Loucy (cell line): ENCODE measurements at regions not wholly inside any gene's neighbourhood (a gene's known extent, or its start where the extent isn't known, plus 50 kb on each side); places are given as distances from the start of the nearest gene placed in this dataset.

Experiments
- EZH2phosphoT487 ChIP-seq: fragments of 200-600 bp; IDR thresholded peaks from 2 replicates; pipeline ENCODE4 v1.6.1; 2018; ENCODE audit warnings: antibody characterized with exemption, mild to moderate bottlenecking, moderate library complexity, borderline replicate concordance
- TF ChIP-seq, protein P1 (sequence below): fragments of 200-600 bp; sonication (generic); conservative IDR thresholded peaks from 2 replicates; pipeline ENCODE4 v1.5.1; 2014; ENCODE audit warnings: mild to moderate bottlenecking, antibody characterized with exemption, low read length

DNA sequence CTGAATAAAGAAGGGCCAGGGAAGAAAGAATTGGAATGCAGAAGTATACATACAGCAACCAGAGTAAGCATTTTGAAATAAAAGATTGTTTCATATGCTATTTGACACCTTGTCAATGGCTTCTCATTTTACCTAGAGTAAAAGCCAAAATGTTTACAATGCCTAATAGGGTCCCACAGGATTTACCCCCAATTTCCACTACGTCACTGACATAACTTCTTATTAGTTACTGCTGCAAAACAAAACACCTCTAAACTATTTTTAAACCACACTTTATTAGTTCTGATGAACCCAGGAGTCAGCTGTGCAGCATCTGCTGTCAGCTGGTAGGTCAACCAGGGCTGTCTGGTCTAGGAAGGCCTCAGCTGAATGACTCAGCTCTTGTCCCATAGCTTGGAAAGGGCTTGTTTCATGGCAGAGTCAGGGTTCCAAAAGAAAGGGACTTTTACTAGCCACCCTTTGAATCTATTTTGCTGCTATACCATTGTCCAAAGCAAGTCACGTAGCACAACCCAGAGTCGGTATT, 945.1 kb downstream of the EPHA3 start:
- TF ChIP-seq, protein P1, sequence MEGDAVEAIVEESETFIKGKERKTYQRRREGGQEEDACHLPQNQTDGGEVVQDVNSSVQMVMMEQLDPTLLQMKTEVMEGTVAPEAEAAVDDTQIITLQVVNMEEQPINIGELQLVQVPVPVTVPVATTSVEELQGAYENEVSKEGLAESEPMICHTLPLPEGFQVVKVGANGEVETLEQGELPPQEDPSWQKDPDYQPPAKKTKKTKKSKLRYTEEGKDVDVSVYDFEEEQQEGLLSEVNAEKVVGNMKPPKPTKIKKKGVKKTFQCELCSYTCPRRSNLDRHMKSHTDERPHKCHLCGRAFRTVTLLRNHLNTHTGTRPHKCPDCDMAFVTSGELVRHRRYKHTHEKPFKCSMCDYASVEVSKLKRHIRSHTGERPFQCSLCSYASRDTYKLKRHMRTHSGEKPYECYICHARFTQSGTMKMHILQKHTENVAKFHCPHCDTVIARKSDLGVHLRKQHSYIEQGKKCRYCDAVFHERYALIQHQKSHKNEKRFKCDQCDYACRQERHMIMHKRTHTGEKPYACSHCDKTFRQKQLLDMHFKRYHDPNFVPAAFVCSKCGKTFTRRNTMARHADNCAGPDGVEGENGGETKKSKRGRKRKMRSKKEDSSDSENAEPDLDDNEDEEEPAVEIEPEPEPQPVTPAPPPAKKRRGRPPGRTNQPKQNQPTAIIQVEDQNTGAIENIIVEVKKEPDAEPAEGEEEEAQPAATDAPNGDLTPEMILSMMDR = no peak
- no peak for TF ChIP-seq EZH2phosphoT487
